ENCODE measurements at regions not wholly inside any gene's neighbourhood (a gene's known extent, or its start where the extent isn't known, plus 50 kb on each side); places are given as distances from the start of the nearest gene placed in this dataset.
"Not testable (repeated sequence)": the region's sequence is repeated elsewhere in the genome, so short reads cannot be mapped to it uniquely, and the experiment has no call there.

GRCh38 chr3:153378366-153378765 is 216.3 kb downstream of the RAP2B start:
- not testable (repeated sequence) for DNase-seq

- no peak for DNase-seq
Measured at GRCh38 chr3:153379516-153379915, 217.5 kb downstream of the RAP2B start.

- no peak for DNase-seq
Measured at GRCh38 chr3:153385343-153385742, 223.3 kb downstream of the RAP2B start.

- DNase-seq = no peak
Measured at GRCh38 chr3:153392363-153392762, 230.3 kb downstream of the RAP2B start.

- no peak for DNase-seq
Measured at GRCh38 chr3:153394017-153394416, 232.0 kb downstream of the RAP2B start.

GRCh38 chr3:153396581-153396980 is 234.6 kb downstream of the RAP2B start:
- no peak for DNase-seq

GRCh38 chr3:153397794-153398193 is 235.8 kb downstream of the RAP2B start:
- no peak for DNase-seq

- DNase-seq = no peak
Measured at GRCh38 chr3:153399636-153400035, 237.6 kb downstream of the RAP2B start.

- DNase-seq = no peak
Measured at GRCh38 chr3:153400641-153401040, 238.6 kb downstream of the RAP2B start.

- DNase-seq = no peak
Measured at GRCh38 chr3:153404157-153404556, 242.1 kb downstream of the RAP2B start.

GRCh38 chr3:153405320-153405719 is 243.3 kb downstream of the RAP2B start:
- not testable (repeated sequence) for DNase-seq

- DNase-seq = peak in 1 of 2 donors; percentile 10
Measured at GRCh38 chr3:153410517-153410916, 248.5 kb downstream of the RAP2B start.

GRCh38 chr3:153414982-153415381 is 253.0 kb downstream of the RAP2B start:
- DNase-seq = no peak

- DNase-seq = no peak
Measured at GRCh38 chr3:153422314-153422713, 260.3 kb downstream of the RAP2B start.

GRCh38 chr3:153423820-153424219 is 261.8 kb downstream of the RAP2B start:
- DNase-seq = not testable (repeated sequence)

GRCh38 chr3:153426344-153426743 is 264.3 kb downstream of the RAP2B start:
- no peak for DNase-seq

GRCh38 chr3:153426803-153427202 is 264.8 kb downstream of the RAP2B start:
- DNase-seq = no peak

- DNase-seq = no peak
Measured at GRCh38 chr3:153429821-153430220, 267.8 kb downstream of the RAP2B start.

- DNase-seq = peak; percentile 24 to 33
Measured at GRCh38 chr3:153431076-153431475, 269.1 kb downstream of the RAP2B start.

- DNase-seq = peak in 1 of 2 donors; percentile 7
Measured at GRCh38 chr3:153437666-153438065, 275.6 kb downstream of the RAP2B start.

- no peak for DNase-seq
Measured at GRCh38 chr3:153438271-153438670, 276.2 kb downstream of the RAP2B start.

GRCh38 chr3:153439780-153440179 is 277.8 kb downstream of the RAP2B start:
- DNase-seq = no peak

- no peak for DNase-seq
Measured at GRCh38 chr3:153440311-153440710, 278.3 kb downstream of the RAP2B start.

GRCh38 chr3:153442386-153442785 is 280.4 kb downstream of the RAP2B start:
- no peak for DNase-seq

GRCh38 chr3:153442799-153443487 is 280.9 kb downstream of the RAP2B start:
- DNase-seq = no peak

Data from inflammatory macrophage treated with lipopolysaccharide for 1 hour (primary cell).